ENCODE measurements at regions not wholly inside any gene's neighbourhood (a gene's known extent, or its start where the extent isn't known, plus 50 kb on each side); places are given as distances from the start of the nearest gene placed in this dataset.

DNA sequence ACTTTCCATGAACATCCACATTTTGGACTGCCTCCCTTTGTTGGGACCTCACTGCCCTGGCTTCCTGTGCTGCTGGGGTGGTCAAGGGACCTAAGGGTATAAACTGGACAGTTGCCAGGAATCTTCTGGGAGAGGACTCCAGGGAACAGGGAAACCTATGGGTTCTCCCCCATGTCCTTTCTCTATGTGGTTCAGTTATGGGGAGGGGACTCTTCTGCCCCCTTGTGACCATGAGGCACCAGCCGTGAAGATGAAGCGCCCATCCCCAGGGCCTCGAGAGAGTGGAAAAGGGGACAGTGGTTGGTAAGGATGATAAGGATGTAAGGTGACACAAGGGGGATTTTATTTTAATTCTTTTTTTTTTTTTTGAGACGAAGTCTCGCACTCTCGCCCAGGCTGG, 177.0 kb upstream of the TMEM132C start:
- Mint-ChIP-seq H3K4me3 (ENCODE audit: unreplicated experiment) (no peak overlapping the region), H3K36me3 (ENCODE audit: insufficient read depth, unreplicated experiment) (no peaks in the 10 kb centered on the region), H3K4me1 (ENCODE audit: insufficient read depth, unreplicated experiment) (no peaks in the 10 kb centered on the region), H3K27me3 (ENCODE audit: insufficient read depth, unreplicated experiment) (no peaks in the 10 kb centered on the region), H3K9me3 (ENCODE audit: unreplicated experiment) (peaks cover 24% of the 10 kb centered on the region), H3K27ac (ENCODE audit: low read depth, unreplicated experiment) (no peak overlapping the region)
- TF ChIP-seq, protein P1, sequence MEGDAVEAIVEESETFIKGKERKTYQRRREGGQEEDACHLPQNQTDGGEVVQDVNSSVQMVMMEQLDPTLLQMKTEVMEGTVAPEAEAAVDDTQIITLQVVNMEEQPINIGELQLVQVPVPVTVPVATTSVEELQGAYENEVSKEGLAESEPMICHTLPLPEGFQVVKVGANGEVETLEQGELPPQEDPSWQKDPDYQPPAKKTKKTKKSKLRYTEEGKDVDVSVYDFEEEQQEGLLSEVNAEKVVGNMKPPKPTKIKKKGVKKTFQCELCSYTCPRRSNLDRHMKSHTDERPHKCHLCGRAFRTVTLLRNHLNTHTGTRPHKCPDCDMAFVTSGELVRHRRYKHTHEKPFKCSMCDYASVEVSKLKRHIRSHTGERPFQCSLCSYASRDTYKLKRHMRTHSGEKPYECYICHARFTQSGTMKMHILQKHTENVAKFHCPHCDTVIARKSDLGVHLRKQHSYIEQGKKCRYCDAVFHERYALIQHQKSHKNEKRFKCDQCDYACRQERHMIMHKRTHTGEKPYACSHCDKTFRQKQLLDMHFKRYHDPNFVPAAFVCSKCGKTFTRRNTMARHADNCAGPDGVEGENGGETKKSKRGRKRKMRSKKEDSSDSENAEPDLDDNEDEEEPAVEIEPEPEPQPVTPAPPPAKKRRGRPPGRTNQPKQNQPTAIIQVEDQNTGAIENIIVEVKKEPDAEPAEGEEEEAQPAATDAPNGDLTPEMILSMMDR (IDR thresholded peaks at IDR 0.05; ENCODE audit: unreplicated experiment), result no peak
- no TSS peak for BruUV-seq (replicated peaks)
- intact Hi-C loops (cut with micrococcal nuclease), result no loop called here
- CTCF ChIA-PET, result interaction anchor here (1.0 kb wide), 1 partner anchor 46 kb away, joined by 4 read pairs; no protein-coding TSS in a partner anchor
- no peak for DNase-seq (ENCODE audit: unreplicated experiment)
- POLR2A ChIA-PET, result no interaction called here

DNA sequence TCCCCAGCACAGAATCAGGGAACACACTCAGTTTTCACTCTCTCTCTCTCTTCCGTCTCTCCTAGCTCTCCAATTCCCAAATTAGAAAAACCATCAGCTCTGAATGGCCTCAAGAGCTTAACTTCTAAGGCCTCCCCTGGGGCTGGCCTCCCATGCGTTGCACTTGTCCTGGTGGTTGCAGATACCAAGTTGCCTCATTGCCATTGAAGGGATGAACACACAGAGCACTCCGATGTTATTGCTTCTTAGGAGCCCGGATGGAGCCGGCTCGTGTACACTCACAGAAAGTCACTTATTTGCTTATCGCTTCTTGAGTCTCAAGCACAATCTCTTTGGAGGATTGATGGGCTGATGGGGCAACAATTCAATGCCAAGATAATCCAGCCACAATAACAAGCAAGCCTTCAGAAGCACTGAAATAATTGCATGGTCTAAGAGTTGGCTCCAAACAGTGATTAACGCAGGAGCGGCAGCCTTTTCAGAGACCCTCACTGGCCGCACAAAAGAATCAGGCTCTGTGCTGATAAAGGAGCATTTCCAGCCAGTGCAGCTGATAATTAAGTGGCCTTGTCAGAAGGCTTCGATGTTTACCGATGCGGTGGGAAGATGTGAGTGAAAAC, 175.8 kb upstream of the TMEM132C start:
- DNase-seq (ENCODE audit: unreplicated experiment), result no peak
- Mint-ChIP-seq H3K27me3 (ENCODE audit: insufficient read depth, unreplicated experiment) (no peaks in the 10 kb centered on the region), H3K9me3 (ENCODE audit: unreplicated experiment) (peaks cover 27% of the 10 kb centered on the region), H3K36me3 (ENCODE audit: insufficient read depth, unreplicated experiment) (no peaks in the 10 kb centered on the region), H3K4me1 (ENCODE audit: insufficient read depth, unreplicated experiment) (no peaks in the 10 kb centered on the region), H3K27ac (ENCODE audit: low read depth, unreplicated experiment) (no peak overlapping the region), H3K4me3 (ENCODE audit: unreplicated experiment) (no peak overlapping the region)
- TF ChIP-seq, protein P1 (IDR thresholded peaks at IDR 0.05; ENCODE audit: unreplicated experiment), result no peak
- POLR2A ChIA-PET, result no interaction called here
- intact Hi-C loops (cut with micrococcal nuclease), result no loop called here
- no TSS peak for BruUV-seq (replicated peaks)
- CTCF ChIA-PET, result no interaction called here

DNA sequence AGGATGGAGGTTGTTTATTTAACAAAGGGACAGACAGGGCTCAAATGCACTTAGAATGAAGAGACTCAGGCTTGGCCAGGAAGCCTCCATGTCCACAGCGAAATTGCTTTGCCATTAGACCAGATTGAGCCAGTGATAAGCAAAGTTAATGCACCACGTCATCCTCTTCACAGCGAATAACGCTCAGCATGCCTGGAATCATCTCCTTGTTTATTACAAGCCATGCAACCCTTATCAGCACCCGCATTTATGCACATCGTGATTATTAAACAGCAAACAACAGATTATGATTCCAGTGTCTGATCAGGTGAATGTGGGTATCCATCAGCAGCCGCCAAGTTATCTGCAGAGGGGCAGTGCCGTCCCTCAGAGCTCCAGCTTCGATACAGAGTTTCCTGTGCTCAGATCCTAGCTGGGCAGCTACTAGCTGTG, 175.0 kb upstream of the TMEM132C start:
- H3K36me3 Mint-ChIP-seq (ENCODE audit: insufficient read depth, unreplicated experiment), result no peaks in the 10 kb centered on the region
- CTCF ChIA-PET, result no interaction called here
- peaks cover 33% of the 10 kb centered on the region for H3K9me3 Mint-ChIP-seq (ENCODE audit: unreplicated experiment)
- DNase-seq (ENCODE audit: unreplicated experiment), result no peak
- H3K27me3 Mint-ChIP-seq (ENCODE audit: insufficient read depth, unreplicated experiment), result no peaks in the 10 kb centered on the region
- no TSS peak for BruUV-seq (replicated peaks)
- H3K4me3 Mint-ChIP-seq (ENCODE audit: unreplicated experiment), result no peak overlapping the region
- H3K4me1 Mint-ChIP-seq (ENCODE audit: insufficient read depth, unreplicated experiment), result no peaks in the 10 kb centered on the region
- H3K27ac Mint-ChIP-seq (ENCODE audit: low read depth, unreplicated experiment), result no peak overlapping the region
- intact Hi-C loops (cut with micrococcal nuclease), result no loop called here
- POLR2A ChIA-PET, result no interaction called here
- TF ChIP-seq, protein P1 (IDR thresholded peaks at IDR 0.05; ENCODE audit: unreplicated experiment), result no peak

DNA sequence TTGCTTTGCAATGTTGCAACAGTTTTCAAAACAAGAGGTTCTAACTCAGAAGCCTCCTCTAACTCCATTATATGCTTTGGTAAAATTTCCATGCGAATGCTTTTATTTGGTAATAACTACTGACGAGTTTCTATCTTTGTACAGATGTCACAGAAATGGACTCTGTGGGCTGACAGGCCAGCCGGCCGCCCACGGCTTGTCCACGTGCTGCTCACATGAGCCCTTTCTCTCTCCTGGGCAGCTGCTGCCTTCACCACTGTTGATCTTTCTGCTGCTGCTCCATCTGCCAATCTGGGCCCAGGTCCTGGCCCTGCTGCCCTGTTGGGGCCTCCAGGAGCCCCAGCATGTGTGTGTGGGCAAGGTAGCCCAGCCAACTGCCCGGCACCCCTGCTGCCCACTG, 168.2 kb upstream of the TMEM132C start:
- CTCF ChIA-PET, result interaction anchor here (0.7 kb wide), 1 partner anchor 20 kb away, joined by 3 read pairs; no protein-coding TSS in a partner anchor
- no peaks in the 10 kb centered on the region for H3K4me1 Mint-ChIP-seq (ENCODE audit: insufficient read depth, unreplicated experiment)
- no peak overlapping the region for H3K27ac Mint-ChIP-seq (ENCODE audit: low read depth, unreplicated experiment)
- DNase-seq (ENCODE audit: unreplicated experiment), result no peak
- no peaks in the 10 kb centered on the region for H3K27me3 Mint-ChIP-seq (ENCODE audit: insufficient read depth, unreplicated experiment)
- H3K4me3 Mint-ChIP-seq (ENCODE audit: unreplicated experiment), result no peak overlapping the region
- TF ChIP-seq, protein P1 (IDR thresholded peaks at IDR 0.05; ENCODE audit: unreplicated experiment), result no peak
- intact Hi-C loops (cut with micrococcal nuclease), result no loop called here
- BruUV-seq (replicated peaks), result no TSS peak
- peaks cover 40% of the 10 kb centered on the region for H3K9me3 Mint-ChIP-seq (ENCODE audit: unreplicated experiment)
- H3K36me3 Mint-ChIP-seq (ENCODE audit: insufficient read depth, unreplicated experiment), result no peaks in the 10 kb centered on the region
- POLR2A ChIA-PET, result no interaction called here
